HepG2 (cell line): ENCODE measurements at regions not wholly inside any gene's neighbourhood (a gene's known extent, or its start where the extent isn't known, plus 50 kb on each side); places are given as distances from the start of the nearest gene placed in this dataset.

Experiments
- ARID2 ChIP-seq: sonication (generic); formaldehyde crosslinking; IDR thresholded peaks from 2 replicates; pipeline ENCODE4 v1.8.1; 2022; ENCODE audit warnings: mild to moderate bottlenecking, missing genetic modification reagents, borderline replicate concordance
- MED8 ChIP-seq: sonication (generic); formaldehyde crosslinking; IDR thresholded peaks from 2 replicates; pipeline ENCODE4 v1.8.1; 2023; ENCODE audit warnings: mild to moderate bottlenecking, missing genetic modification reagents; ENCODE audit not compliant: insufficient replicate concordance
- SUZ12 ChIP-seq: fragments of 150-350 bp; IDR thresholded peaks from 2 replicates; pipeline ENCODE4 v1.6.1; 2014; ENCODE audit warnings: low read depth, low read length
- XBP1 ChIP-seq: sonication (generic); formaldehyde crosslinking; IDR thresholded peaks from 2 replicates; pipeline ENCODE4 v1.5.0; 2020; ENCODE audit warnings: missing genetic modification reagents
- ZMYM2 ChIP-seq: sonication (generic); formaldehyde crosslinking; IDR thresholded peaks from 2 replicates; pipeline ENCODE4 v1.8.0; 2022; ENCODE audit warnings: mild to moderate bottlenecking, missing genetic modification reagents
- ZNF121 ChIP-seq: sonication (generic); formaldehyde crosslinking; IDR thresholded peaks from 2 replicates; pipeline ENCODE4 v1.5.0; 2020; ENCODE audit warnings: mild to moderate bottlenecking, missing genetic modification reagents
- ZNF232 ChIP-seq: sonication (generic); formaldehyde crosslinking; IDR thresholded peaks from 2 replicates; pipeline ENCODE4 v1.4.0; 2020; ENCODE audit warnings: missing genetic modification reagents, borderline replicate concordance
- ZNF510 ChIP-seq: sonication (generic); formaldehyde crosslinking; IDR thresholded peaks from 2 replicates; pipeline ENCODE4 v1.4.0; 2020; ENCODE audit warnings: low read depth, mild to moderate bottlenecking, missing genetic modification reagents
- ZNF513 ChIP-seq: sonication (generic); formaldehyde crosslinking; conservative IDR thresholded peaks from 2 replicates; pipeline ENCODE4 v1.5.0; 2020; ENCODE audit warnings: missing genetic modification reagents
- TF ChIP-seq, protein P1 (sequence below): sonication (generic); formaldehyde crosslinking; IDR thresholded peaks from 2 replicates; pipeline ENCODE4 v1.4.0; 2020; ENCODE audit warnings: missing genetic modification reagents
- TF ChIP-seq, protein P2 (sequence below): sonication (generic); formaldehyde crosslinking; IDR thresholded peaks from 2 replicates; pipeline ENCODE4 v1.5.0; 2020; ENCODE audit warnings: mild to moderate bottlenecking, missing genetic modification reagents, moderate library complexity
- TF ChIP-seq, protein P3 (sequence below): sonication (generic); formaldehyde crosslinking; conservative IDR thresholded peaks from 2 replicates; pipeline ENCODE4 v1.4.0; 2020; ENCODE audit warnings: missing genetic modification reagents

- TF ChIP-seq MED8, result no peak
- no peak for TF ChIP-seq XBP1
- TF ChIP-seq ZNF232 (CRISPR knock-in tag), result no peak
- no peak for TF ChIP-seq ZNF513 (CRISPR knock-in tag)
- TF ChIP-seq, protein P1, sequence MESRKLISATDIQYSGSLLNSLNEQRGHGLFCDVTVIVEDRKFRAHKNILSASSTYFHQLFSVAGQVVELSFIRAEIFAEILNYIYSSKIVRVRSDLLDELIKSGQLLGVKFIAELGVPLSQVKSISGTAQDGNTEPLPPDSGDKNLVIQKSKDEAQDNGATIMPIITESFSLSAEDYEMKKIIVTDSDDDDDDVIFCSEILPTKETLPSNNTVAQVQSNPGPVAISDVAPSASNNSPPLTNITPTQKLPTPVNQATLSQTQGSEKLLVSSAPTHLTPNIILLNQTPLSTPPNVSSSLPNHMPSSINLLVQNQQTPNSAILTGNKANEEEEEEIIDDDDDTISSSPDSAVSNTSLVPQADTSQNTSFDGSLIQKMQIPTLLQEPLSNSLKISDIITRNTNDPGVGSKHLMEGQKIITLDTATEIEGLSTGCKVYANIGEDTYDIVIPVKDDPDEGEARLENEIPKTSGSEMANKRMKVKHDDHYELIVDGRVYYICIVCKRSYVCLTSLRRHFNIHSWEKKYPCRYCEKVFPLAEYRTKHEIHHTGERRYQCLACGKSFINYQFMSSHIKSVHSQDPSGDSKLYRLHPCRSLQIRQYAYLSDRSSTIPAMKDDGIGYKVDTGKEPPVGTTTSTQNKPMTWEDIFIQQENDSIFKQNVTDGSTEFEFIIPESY (CRISPR knock-in tag), result no peak
- TF ChIP-seq ZNF121 (CRISPR knock-in tag), result no peak
- TF ChIP-seq, protein P2, sequence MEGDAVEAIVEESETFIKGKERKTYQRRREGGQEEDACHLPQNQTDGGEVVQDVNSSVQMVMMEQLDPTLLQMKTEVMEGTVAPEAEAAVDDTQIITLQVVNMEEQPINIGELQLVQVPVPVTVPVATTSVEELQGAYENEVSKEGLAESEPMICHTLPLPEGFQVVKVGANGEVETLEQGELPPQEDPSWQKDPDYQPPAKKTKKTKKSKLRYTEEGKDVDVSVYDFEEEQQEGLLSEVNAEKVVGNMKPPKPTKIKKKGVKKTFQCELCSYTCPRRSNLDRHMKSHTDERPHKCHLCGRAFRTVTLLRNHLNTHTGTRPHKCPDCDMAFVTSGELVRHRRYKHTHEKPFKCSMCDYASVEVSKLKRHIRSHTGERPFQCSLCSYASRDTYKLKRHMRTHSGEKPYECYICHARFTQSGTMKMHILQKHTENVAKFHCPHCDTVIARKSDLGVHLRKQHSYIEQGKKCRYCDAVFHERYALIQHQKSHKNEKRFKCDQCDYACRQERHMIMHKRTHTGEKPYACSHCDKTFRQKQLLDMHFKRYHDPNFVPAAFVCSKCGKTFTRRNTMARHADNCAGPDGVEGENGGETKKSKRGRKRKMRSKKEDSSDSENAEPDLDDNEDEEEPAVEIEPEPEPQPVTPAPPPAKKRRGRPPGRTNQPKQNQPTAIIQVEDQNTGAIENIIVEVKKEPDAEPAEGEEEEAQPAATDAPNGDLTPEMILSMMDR (CRISPR knock-in tag), result no peak
- TF ChIP-seq ZMYM2 (CRISPR knock-in tag), result no peak
- no peak for TF ChIP-seq ARID2
- TF ChIP-seq ZNF510 (CRISPR knock-in tag), result no peak
- TF ChIP-seq, protein P3, sequence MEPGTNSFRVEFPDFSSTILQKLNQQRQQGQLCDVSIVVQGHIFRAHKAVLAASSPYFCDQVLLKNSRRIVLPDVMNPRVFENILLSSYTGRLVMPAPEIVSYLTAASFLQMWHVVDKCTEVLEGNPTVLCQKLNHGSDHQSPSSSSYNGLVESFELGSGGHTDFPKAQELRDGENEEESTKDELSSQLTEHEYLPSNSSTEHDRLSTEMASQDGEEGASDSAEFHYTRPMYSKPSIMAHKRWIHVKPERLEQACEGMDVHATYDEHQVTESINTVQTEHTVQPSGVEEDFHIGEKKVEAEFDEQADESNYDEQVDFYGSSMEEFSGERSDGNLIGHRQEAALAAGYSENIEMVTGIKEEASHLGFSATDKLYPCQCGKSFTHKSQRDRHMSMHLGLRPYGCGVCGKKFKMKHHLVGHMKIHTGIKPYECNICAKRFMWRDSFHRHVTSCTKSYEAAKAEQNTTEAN (CRISPR knock-in tag), result no peak
- no peak for TF ChIP-seq SUZ12
Observed at GRCh38 chr1:119249283-119249682, 108.8 kb upstream of the WARS2 start.
